CD14-positive monocyte (primary cell): ENCODE measurements at regions not wholly inside any gene's neighbourhood (a gene's known extent, or its start where the extent isn't known, plus 50 kb on each side); places are given as distances from the start of the nearest gene placed in this dataset.

ENCODE experiments used
- DNase-seq, 3 donors: peaks; one replicate each; pipeline ENCODE4 v3.0.0-alpha.2; 2011 to 2022
- H2AFZ ChIP-seq: 2 replicates; pipeline ENCODE4 v1.6.0; 2012; ENCODE audit warnings: mild to moderate bottlenecking, low read depth, low read length, inconsistent platforms; ENCODE audit not compliant: insufficient read depth, poor library complexity, severe bottlenecking
- H3K27ac ChIP-seq, 2 donors: 1 replicate in 1 of 2; 2 replicates in 1 of 2; pipeline ENCODE4 v1.5.1; 2012 to 2013; ENCODE audit warnings: low read length in 2 of 2, control low read depth in 1 of 2, inconsistent platforms in 1 of 2, low read depth in 1 of 2, mild to moderate bottlenecking in 1 of 2
- H3K27me3 ChIP-seq, 2 donors: one replicate each; pipeline versions ENCODE4 v1.6.0 to v1.6.1; 2011 to 2013; ENCODE audit warnings: low read length in 2 of 2; ENCODE audit not compliant: control insufficient read depth in 2 of 2, insufficient read depth in 2 of 2
- H3K36me3 ChIP-seq, 2 donors: replicated peaks in 1 of 2; 1 replicate in 1 of 2; 2 replicates in 1 of 2; pipeline versions ENCODE4 v1.5.1 to v1.6.1; 2012 to 2013; ENCODE audit warnings: low read length in 2 of 2, control low read depth in 1 of 2, inconsistent platforms in 1 of 2, mild to moderate bottlenecking in 1 of 2; ENCODE audit not compliant: insufficient read depth in 2 of 2, control insufficient read depth in 1 of 2
- H3K4me1 ChIP-seq, 2 donors: 1 replicate in 1 of 2; 2 replicates in 1 of 2; pipeline versions ENCODE4 v1.5.1 to v1.6.1; 2012 to 2013; ENCODE audit warnings: low read length in 2 of 2, control low read depth in 1 of 2, inconsistent platforms in 1 of 2, mild to moderate bottlenecking in 1 of 2, moderate library complexity in 1 of 2; ENCODE audit not compliant: insufficient read depth in 2 of 2, control insufficient read depth in 1 of 2
- H3K4me2 ChIP-seq: replicated peaks from 2 replicates; pipeline ENCODE3; 2012; ENCODE audit warnings: low read length, moderate library complexity, mild to moderate bottlenecking; ENCODE audit not compliant: poor library complexity, severe bottlenecking; ENCODE audit errors: extremely low read depth
- H3K4me3 ChIP-seq, 3 experiments: fragments of 200-600 bp in 1 of 3; sonication (generic) in 1 of 3; replicated peaks in 1 of 3; 1 replicate in 2 of 3; 2 replicates in 1 of 3; pipeline ENCODE4 v1.5.1; 2011 to 2013; ENCODE audit warnings: low read length in 3 of 3, mild to moderate bottlenecking in 3 of 3, control low read depth in 2 of 3, low read depth in 2 of 3, inconsistent platforms in 1 of 3, moderate library complexity in 1 of 3
- H3K79me2 ChIP-seq: 2 replicates; pipeline ENCODE4 v1.6.0; 2012; ENCODE audit warnings: mild to moderate bottlenecking, control low read depth, inconsistent platforms, low read length, moderate library complexity; ENCODE audit not compliant: insufficient read depth
- H3K9ac ChIP-seq: 2 replicates; pipeline ENCODE4 v1.6.0; 2017; ENCODE audit warnings: low read length, mild to moderate bottlenecking; ENCODE audit not compliant: insufficient read depth, poor library complexity, severe bottlenecking
- H3K9me3 ChIP-seq, 2 donors: replicated peaks in 1 of 2; 1 replicate in 1 of 2; 2 replicates in 1 of 2; pipeline versions ENCODE4 v1.5.1 to v1.6.1; 2012 to 2013; ENCODE audit warnings: low read length in 2 of 2, control low read depth in 1 of 2; ENCODE audit not compliant: control insufficient read depth in 1 of 2, insufficient read depth in 1 of 2
- H4K20me1 ChIP-seq: 2 replicates; pipeline ENCODE4 v1.6.0; 2012; ENCODE audit warnings: mild to moderate bottlenecking, low read length, control low read depth, moderate library complexity; ENCODE audit not compliant: insufficient read depth
- H3K27ac Mint-ChIP-seq, 7 donors: one replicate each; pipeline ENCODE4 v1.8.0; 2020; ENCODE audit warnings: mild to moderate bottlenecking in 7 of 7, mixed read lengths in 7 of 7, moderate library complexity in 6 of 7, inconsistent platforms in 2 of 7
- H3K27me3 Mint-ChIP-seq, 3 donors: one replicate each; pipeline ENCODE4 v1.8.0; 2021 to 2022; ENCODE audit warnings: low read depth in 3 of 3, mild to moderate bottlenecking in 3 of 3, mixed read lengths in 3 of 3, moderate library complexity in 3 of 3, inconsistent platforms in 1 of 3
- H3K36me3 Mint-ChIP-seq, 2 donors: one replicate each; pipeline ENCODE4 v1.8.0; 2020; ENCODE audit warnings: mixed read lengths in 2 of 2, inconsistent platforms in 1 of 2, mild to moderate bottlenecking in 1 of 2
- H3K4me1 Mint-ChIP-seq: one replicate; pipeline ENCODE4 v1.8.0; 2020; ENCODE audit warnings: mild to moderate bottlenecking, mixed read lengths
- H3K4me3 Mint-ChIP-seq, 2 donors: one replicate each; pipeline ENCODE4 v1.8.0; 2020; ENCODE audit warnings: mild to moderate bottlenecking in 2 of 2, mixed read lengths in 2 of 2, moderate library complexity in 1 of 2
- H3K9me3 Mint-ChIP-seq, 7 donors: one replicate each; pipeline ENCODE4 v1.8.0; 2020 to 2022; ENCODE audit warnings: mixed read lengths in 7 of 7, mild to moderate bottlenecking in 6 of 7, moderate library complexity in 6 of 7, inconsistent platforms in 2 of 7
- CTCF ChIP-seq: fragments of 200-600 bp; IDR thresholded peaks from one replicate; pipeline ENCODE4 v1.8.0; 2022; ENCODE audit warnings: antibody characterized with exemption, mild to moderate bottlenecking
- WGBS: methylation state at CpG from one replicate; pipeline ENCODE4 v1.1.5; 2013; ENCODE audit warnings: missing lambda C conversion rate; ENCODE audit not compliant: insufficient coverage; 5-methylcytosine and 5-hydroxymethylcytosine counted together
- intact Hi-C, 2 donors: fragments of 100-400 bp; cut with micrococcal nuclease; formaldehyde crosslinking; loops; one replicate each; pipeline versions ENCODE4 v1.15.0 to v1.15.1; 2023

DNA sequence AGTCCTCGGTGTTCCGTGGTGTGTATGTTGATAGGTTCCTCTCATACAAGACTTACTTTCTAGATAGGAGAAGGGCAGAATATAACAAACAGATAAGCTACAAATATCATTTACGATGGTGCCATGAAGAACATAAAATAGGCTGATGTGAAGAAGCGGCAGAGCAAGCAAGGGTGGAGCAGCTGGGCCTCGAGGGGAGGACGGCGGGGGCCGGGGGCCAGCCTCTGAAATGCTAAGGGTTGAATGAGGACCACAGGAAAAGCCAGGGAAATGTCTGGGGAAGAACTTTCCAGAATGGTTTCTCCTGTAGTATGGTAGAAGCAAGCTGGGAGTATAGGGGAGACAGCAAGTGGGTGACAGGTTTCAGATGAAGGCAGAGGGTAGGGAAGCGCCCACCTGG lies 529.5 kb downstream of the LIG4 start:
- Histone ChIP-seq H2AFZ (no peak overlapping the region), H3K9me3 (peaks cover 5 to 11% of the 10 kb centered on the region in 2 donors), H4K20me1 (no peaks in the 10 kb centered on the region), H3K4me3 (no peak overlapping the region), H3K4me2 (no peak overlapping the region), H3K36me3 (no peaks in the 10 kb centered on the region), H3K79me2 (no peaks in the 10 kb centered on the region), H3K9ac (no peak overlapping the region), H3K27me3 (no peaks in the 10 kb centered on the region), H3K4me1 (no peaks in the 10 kb centered on the region), H3K27ac (no peak overlapping the region)
- no peak overlapping the region for H3K27ac Mint-ChIP-seq
- H3K27me3 Mint-ChIP-seq, result peaks cover 0 to 1% (median 0%) of the 10 kb centered on the region in 3 donors
- no peaks in the 10 kb centered on the region for H3K36me3 Mint-ChIP-seq
- WGBS, result 91% methylated on average over 6 of the region's 9 CpGs
- intact Hi-C loops, result no loop called here
- no peaks in the 10 kb centered on the region for H3K4me1 Mint-ChIP-seq
- no peak for DNase-seq
- TF ChIP-seq CTCF, result no peak
- H3K9me3 Mint-ChIP-seq, result peaks cover 1 to 20% (median 7%) of the 10 kb centered on the region in 7 donors
- H3K4me3 Mint-ChIP-seq, result no peak overlapping the region

DNA sequence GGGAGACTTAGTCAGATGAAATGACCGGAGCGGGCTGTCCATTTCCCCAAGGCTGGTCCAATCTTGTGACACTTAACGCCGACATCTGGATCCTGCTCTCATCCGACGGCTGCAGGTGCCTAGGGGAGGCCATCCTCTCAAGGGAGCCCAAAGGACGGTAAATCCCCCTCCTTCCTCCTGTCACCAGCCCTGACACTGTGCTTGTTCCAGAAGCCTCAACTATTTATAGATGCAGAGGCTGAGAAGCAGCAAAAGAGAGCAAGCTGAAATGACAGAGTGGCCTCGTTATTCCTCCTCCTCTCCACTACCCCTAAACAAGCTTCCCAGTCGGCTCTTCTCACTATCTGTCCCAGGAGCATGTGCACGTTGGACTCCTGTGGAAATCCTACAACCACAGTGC lies 533.7 kb downstream of the LIG4 start:
- Histone ChIP-seq H2AFZ (no peak overlapping the region), H3K27me3 (no peaks in the 10 kb centered on the region), H3K79me2 (no peaks in the 10 kb centered on the region), H3K4me2 (no peak overlapping the region), H3K36me3 (no peaks in the 10 kb centered on the region), H4K20me1 (no peaks in the 10 kb centered on the region), H3K4me3 (no peak overlapping the region), H3K27ac (no peak overlapping the region), H3K9ac (no peak overlapping the region), H3K4me1 (no peaks in the 10 kb centered on the region), H3K9me3 (peaks cover 9 to 15% of the 10 kb centered on the region in 2 donors)
- H3K36me3 Mint-ChIP-seq, result no peaks in the 10 kb centered on the region
- H3K27ac Mint-ChIP-seq, result no peak overlapping the region
- DNase-seq, result no peak
- 78% methylated on average over 6 of the region's 10 CpGs for WGBS
- TF ChIP-seq CTCF, result no peak
- intact Hi-C loops, result no loop called here
- H3K27me3 Mint-ChIP-seq, result peaks cover 0 to 1% (median 0%) of the 10 kb centered on the region in 3 donors
- peaks cover 0 to 22% (median 5%) of the 10 kb centered on the region in 7 donors for H3K9me3 Mint-ChIP-seq
- H3K4me3 Mint-ChIP-seq, result no peak overlapping the region
- H3K4me1 Mint-ChIP-seq, result no peaks in the 10 kb centered on the region
